Sigmoid colon (tissue), 6 donors: ENCODE measurements at regions not wholly inside any gene's neighbourhood (a gene's known extent, or its start where the extent isn't known, plus 50 kb on each side); places are given as distances from the start of the nearest gene placed in this dataset.
A peak's percentile ranks its signal among the peaks of the same experiment; 100 is the strongest.

Experiments used
- DNase-seq: peaks from one replicate; pipeline ENCODE4 v3.0.0-alpha.2; 2019
- H3K27ac ChIP-seq, 4 donors: fragments of 200-600 bp; sonication (generic); one replicate each; pipeline ENCODE4 v1.5.1; 2016 to 2019; ENCODE audit warnings: mild to moderate bottlenecking in 1 of 4
- H3K27me3 ChIP-seq, 3 donors: fragments of 200-600 bp; sonication (generic); one replicate each; pipeline ENCODE4 v1.5.1; 2019; ENCODE audit warnings: mild to moderate bottlenecking in 1 of 3
- H3K36me3 ChIP-seq, 4 donors: fragments of 200-600 bp; sonication (generic); one replicate each; pipeline ENCODE4 v1.5.1; 2016 to 2019
- H3K4me1 ChIP-seq, 4 donors: fragments of 200-600 bp; sonication (generic); one replicate each; pipeline ENCODE4 v1.5.1; 2017 to 2019
- H3K4me3 ChIP-seq, 4 donors: fragments of 200-600 bp; sonication (generic); one replicate each; pipeline ENCODE4 v1.5.1; 2017 to 2019; ENCODE audit warnings: mild to moderate bottlenecking in 2 of 4, moderate library complexity in 1 of 4
- H3K9me3 ChIP-seq, 4 donors: fragments of 200-600 bp in 3 of 4; sonication (generic) in 3 of 4; one replicate each; pipeline versions ENCODE4 v1.5.1 to v1.6.1; 2013 to 2019
- CTCF ChIP-seq, 4 experiments: fragments of 450-650 bp in 3 of 4; fragments of 200-600 bp in 1 of 4; IDR thresholded peaks; one replicate each; pipeline ENCODE4 v1.5.1; 2016 to 2019; ENCODE audit warnings: antibody characterized with exemption in 4 of 4, mild to moderate bottlenecking in 3 of 4, moderate library complexity in 2 of 4
- EP300 ChIP-seq, 4 donors: sonication (generic); formaldehyde crosslinking; IDR thresholded peaks; one replicate each; pipeline ENCODE4 v1.6.1; 2017; ENCODE audit warnings: antibody characterized with exemption in 4 of 4
- POLR2A ChIP-seq, 2 donors: fragments of 450-650 bp; IDR thresholded peaks; one replicate each; pipeline ENCODE4 v1.6.1; 2016; ENCODE audit warnings: antibody characterized with exemption in 2 of 2, mild to moderate bottlenecking in 2 of 2, moderate library complexity in 2 of 2
- POLR2AphosphoS5 ChIP-seq, 4 donors: sonication (generic); formaldehyde crosslinking; IDR thresholded peaks; one replicate each; pipeline ENCODE4 v1.6.1; 2017; ENCODE audit warnings: antibody characterized with exemption in 4 of 4
- WGBS, 2 donors: extraction: QIAGEN DNeasy Blood & Tissue Kit; methylation state at CpG; one replicate each; pipeline ENCODE4 v1.1.7; 2013; 5-methylcytosine and 5-hydroxymethylcytosine counted together
- intact Hi-C: fragments of 100-400 bp; cut with DNase I; formaldehyde crosslinking; loops from one replicate; pipeline ENCODE4 v1.15.1; 2023
- donor health status: healthy with polysubstance abuse.
- donor health status: healthy.

DNA sequence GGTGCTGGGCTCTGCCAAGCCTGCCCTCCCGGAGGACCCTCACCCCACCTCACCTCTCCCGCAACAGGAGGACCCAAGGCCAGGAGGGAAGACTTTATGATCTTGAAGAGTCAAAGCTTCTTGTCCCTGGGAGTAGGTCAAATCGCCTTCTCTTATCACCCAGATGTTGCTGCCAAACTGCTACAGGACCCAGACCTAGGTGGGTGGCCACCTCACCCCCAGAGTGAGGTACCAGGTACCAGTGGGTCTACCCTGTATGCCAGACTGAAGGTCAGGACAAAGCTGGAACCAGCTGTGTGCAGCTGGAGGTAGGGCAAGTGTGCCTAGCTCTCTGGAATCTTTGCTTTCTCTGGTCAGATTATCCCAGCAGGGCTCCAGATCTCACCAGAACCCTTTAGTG, 197.2 kb downstream of the ZFP36L2 start:
- intact Hi-C loops = no loop called here
- H3K4me1 ChIP-seq = peaks cover 0 to 32% (median 26%) of the 10 kb centered on the region in 4 donors
- 80 to 91% methylated on average over 3 of the region's 3 CpGs for WGBS, 2 donors
- peak; percentile 40 for DNase-seq
- no peaks in the 10 kb centered on the region for H3K27me3 ChIP-seq
- no peaks in the 10 kb centered on the region for H3K36me3 ChIP-seq
- TF ChIP-seq POLR2A (IDR thresholded peaks at IDR 0.05) = no peak
- TF ChIP-seq CTCF (IDR thresholded peaks at IDR 0.05) = no peak
- no peak for TF ChIP-seq EP300 (IDR thresholded peaks at IDR 0.05)
- no peak for TF ChIP-seq POLR2AphosphoS5 (IDR thresholded peaks at IDR 0.05)
- H3K4me3 ChIP-seq = no peak overlapping the region
- H3K27ac ChIP-seq = no peak overlapping the region
- H3K9me3 ChIP-seq = no peaks in the 10 kb centered on the region

GRCh38 chr2:43028188-43028587, 198.2 kb downstream of the ZFP36L2 start:
- no peaks in the 10 kb centered on the region for H3K9me3 ChIP-seq
- TF ChIP-seq POLR2A (IDR thresholded peaks at IDR 0.05) = no peak
- TF ChIP-seq CTCF (IDR thresholded peaks at IDR 0.05) = no peak
- no peak for TF ChIP-seq POLR2AphosphoS5 (IDR thresholded peaks at IDR 0.05)
- no peak for TF ChIP-seq EP300 (IDR thresholded peaks at IDR 0.05)
- H3K27me3 ChIP-seq = no peaks in the 10 kb centered on the region
- 80 to 87% methylated on average over 6 of the region's 6 CpGs for WGBS, 2 donors
- DNase-seq = peak; percentile 48
- no peaks in the 10 kb centered on the region for H3K36me3 ChIP-seq
- intact Hi-C loops = no loop called here
- peaks cover 0 to 32% (median 27%) of the 10 kb centered on the region in 4 donors for H3K4me1 ChIP-seq
- H3K4me3 ChIP-seq = no peak overlapping the region
- no peak overlapping the region for H3K27ac ChIP-seq

GRCh38 chr2:43027097-43027873, 199.1 kb downstream of the ZFP36L2 start:
- H3K27ac ChIP-seq = peak overlapping the region in 3 of 4 donors; percentile 32 to 49 (median 36)
- H3K9me3 ChIP-seq = no peaks in the 10 kb centered on the region
- peaks cover 0 to 23% (median 20%) of the 10 kb centered on the region in 4 donors for H3K4me1 ChIP-seq
- TF ChIP-seq POLR2AphosphoS5 (IDR thresholded peaks at IDR 0.05) (no peak), CTCF (IDR thresholded peaks at IDR 0.05) (no peak), EP300 (IDR thresholded peaks at IDR 0.05) (no peak), POLR2A (IDR thresholded peaks at IDR 0.05) (no peak)
- intact Hi-C loops = no loop called here
- no peaks in the 10 kb centered on the region for H3K27me3 ChIP-seq
- no peaks in the 10 kb centered on the region for H3K36me3 ChIP-seq
- DNase-seq = peak; percentile 74
- H3K4me3 ChIP-seq = no peak overlapping the region
- WGBS, 2 donors = 64 to 76% methylated on average over 21 of the region's 21 CpGs

- no peak for TF ChIP-seq CTCF (IDR thresholded peaks at IDR 0.05)
- no peak for TF ChIP-seq POLR2AphosphoS5 (IDR thresholded peaks at IDR 0.05)
- TF ChIP-seq EP300 (IDR thresholded peaks at IDR 0.05) = no peak
- no peak for TF ChIP-seq POLR2A (IDR thresholded peaks at IDR 0.05)
- WGBS, 2 donors = 77 to 81% methylated on average over 17 of the region's 17 CpGs
- Histone ChIP-seq H3K9me3 (no peaks in the 10 kb centered on the region), H3K36me3 (no peaks in the 10 kb centered on the region), H3K27ac (peak overlapping the region in 3 of 4 donors; percentile 32 to 49 (median 36)), H3K27me3 (no peaks in the 10 kb centered on the region), H3K4me3 (no peak overlapping the region), H3K4me1 (peaks cover 0 to 16% (median 13%) of the 10 kb centered on the region in 4 donors)
- no peak for DNase-seq
- intact Hi-C loops = no loop called here
Measured at GRCh38 chr2:43026426-43027096, 199.8 kb downstream of the ZFP36L2 start.
